NCI-H1930 (cell line): ENCODE measurements at regions not wholly inside any gene's neighbourhood (a gene's known extent, or its start where the extent isn't known, plus 50 kb on each side); places are given as distances from the start of the nearest gene placed in this dataset.
"Not testable (repeated sequence)": the region's sequence is repeated elsewhere in the genome, so short reads cannot be mapped to it uniquely, and the experiment has no call there.

Source experiments
- DNase-seq, 2 experiments: peaks; one replicate each; lab custom pipeline; 2025; lab: John Stamatoyannopoulos, UW

GRCh38 chr11:22441831-22442230 is 103.7 kb downstream of the SLC17A6 start:
- DNase-seq = no peak

GRCh38 chr11:22435582-22435981 is 97.4 kb downstream of the SLC17A6 start:
- not testable (repeated sequence) for DNase-seq

GRCh38 chr11:22433517-22433916 is 95.3 kb downstream of the SLC17A6 start:
- no peak for DNase-seq

- DNase-seq = peak in 1 of 2 experiments; percentile 24
These were observed 94.9 kb downstream of the SLC17A6 start for GRCh38 chr11:22433094-22433455.

GRCh38 chr11:22432291-22433093 is 94.3 kb downstream of the SLC17A6 start:
- peak; percentile 70 to 78 for DNase-seq

GRCh38 chr11:22431106-22431505 is 92.9 kb downstream of the SLC17A6 start:
- no peak for DNase-seq

GRCh38 chr11:22430639-22431038 is 92.5 kb downstream of the SLC17A6 start:
- DNase-seq = no peak

- DNase-seq = no peak
These were observed 92.0 kb downstream of the SLC17A6 start for GRCh38 chr11:22430141-22430541.
